Smooth muscle cell of the brain vasculature (primary cell): ENCODE measurements at regions not wholly inside any gene's neighbourhood (a gene's known extent, or its start where the extent isn't known, plus 50 kb on each side); places are given as distances from the start of the nearest gene placed in this dataset.

ENCODE experiments used
- DNase-seq: peaks from one replicate; pipeline ENCODE4 v3.0.0-alpha.2; 2012; ENCODE audit warnings: low read depth, low spot score

- DNase-seq: no peak
These were observed 52.8 kb upstream of the MEIS1 start for GRCh38 chr2:66382091-66382490.

DNA sequence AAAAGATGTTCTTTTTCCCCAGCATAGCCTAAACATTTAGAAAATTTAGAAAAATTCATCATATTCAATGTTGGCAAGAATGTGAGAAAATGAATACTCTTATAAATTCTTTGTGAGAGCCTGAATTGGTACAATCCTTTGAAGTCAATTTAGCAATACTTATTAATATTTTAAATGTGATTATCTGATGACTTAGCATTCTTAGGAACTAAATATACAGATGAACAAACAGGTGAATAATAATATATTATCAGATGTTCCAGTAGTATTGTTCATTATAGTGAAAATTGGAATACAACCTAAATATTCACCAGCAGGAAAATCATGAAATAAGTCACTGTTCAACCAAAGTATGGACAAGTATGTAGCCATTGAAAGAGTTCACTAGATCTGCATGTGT, 55.5 kb upstream of the MEIS1 start:
- DNase-seq: no peak

DNA sequence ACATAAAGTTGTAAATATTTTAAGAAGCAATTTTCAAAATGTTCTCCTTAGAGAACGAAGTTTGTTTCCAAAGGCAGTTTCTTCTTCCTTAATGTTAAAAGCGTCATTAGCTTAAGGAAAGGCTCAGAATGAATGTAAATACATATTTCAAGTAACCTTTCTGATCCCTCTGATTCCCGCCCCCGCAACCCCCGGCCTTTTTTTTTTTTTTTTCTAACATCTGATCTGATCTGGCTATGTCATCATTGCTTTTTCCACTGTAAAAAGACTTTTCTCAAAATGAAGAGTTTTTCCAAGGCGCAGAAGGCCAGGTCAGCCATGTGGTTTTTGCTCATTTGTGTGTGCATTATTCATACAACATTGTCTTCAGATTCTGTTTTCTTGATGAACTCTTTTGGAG, 57.1 kb upstream of the MEIS1 start:
- DNase-seq: no peak

DNA sequence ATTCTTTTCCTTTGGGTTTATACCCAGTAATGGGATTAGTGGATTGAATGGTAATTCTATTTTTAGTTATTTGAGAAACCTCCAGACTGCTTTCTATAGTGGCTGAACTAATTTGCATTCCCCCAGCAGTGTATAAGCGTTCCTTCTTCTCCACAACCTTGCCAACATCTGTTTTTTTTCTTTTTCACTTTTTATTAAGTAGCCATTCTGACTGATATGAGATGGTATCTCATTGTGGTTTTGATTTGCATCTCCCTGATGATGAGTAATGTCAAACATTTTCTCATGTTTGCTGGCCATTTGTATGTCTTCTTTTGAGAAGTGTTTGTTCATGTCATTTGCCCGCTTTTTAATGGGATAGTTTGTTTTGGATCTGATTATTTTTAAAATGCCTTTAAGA, 64.1 kb upstream of the MEIS1 start:
- DNase-seq: no peak

DNA sequence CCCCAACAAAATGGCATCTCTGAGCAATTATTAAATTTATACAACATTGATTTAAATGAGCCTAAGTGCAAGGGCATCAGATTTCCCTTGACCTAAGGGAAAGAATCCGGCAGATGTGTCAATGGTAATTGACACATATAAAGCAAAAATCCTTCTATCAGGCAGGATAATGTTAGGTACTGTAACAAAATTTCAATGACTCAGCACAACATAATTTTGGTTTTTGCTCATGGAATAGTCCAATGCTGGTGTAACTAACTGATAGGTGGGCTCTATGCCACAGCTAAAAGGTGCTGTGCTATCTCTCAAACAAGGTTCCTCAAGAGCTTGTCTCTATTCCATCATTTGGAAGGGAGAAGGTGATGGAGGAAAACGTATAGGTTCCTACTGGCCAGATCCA, 68.3 kb upstream of the MEIS1 start:
- no peak for DNase-seq

- DNase-seq: no peak
These were observed 70.2 kb upstream of the MEIS1 start for GRCh38 chr2:66364495-66365333.

GRCh38 chr2:66362701-66363100, 72.2 kb upstream of the MEIS1 start:
- DNase-seq: no peak

DNA sequence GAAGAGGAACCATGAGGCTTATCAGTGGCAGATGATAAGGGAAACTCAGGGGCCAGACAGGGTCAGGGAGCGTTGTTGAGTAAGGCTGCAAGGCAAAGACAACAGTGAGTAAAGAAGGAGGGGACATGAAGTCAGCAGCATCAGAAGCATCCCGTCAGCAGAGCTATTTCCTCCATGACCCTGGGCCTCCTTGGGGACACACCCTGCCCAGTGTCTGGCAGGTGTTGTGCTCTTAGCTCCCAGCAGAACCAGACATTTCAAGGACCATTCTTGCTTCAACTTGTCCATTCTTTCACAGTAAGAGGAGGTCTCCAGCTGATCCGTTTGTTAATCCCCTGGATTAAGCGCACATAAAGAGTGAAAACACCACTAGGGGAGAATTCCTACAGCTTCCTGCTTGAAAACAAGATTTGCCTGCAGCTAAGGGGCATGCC, 88.7 kb upstream of the MEIS1 start:
- DNase-seq: no peak

DNA sequence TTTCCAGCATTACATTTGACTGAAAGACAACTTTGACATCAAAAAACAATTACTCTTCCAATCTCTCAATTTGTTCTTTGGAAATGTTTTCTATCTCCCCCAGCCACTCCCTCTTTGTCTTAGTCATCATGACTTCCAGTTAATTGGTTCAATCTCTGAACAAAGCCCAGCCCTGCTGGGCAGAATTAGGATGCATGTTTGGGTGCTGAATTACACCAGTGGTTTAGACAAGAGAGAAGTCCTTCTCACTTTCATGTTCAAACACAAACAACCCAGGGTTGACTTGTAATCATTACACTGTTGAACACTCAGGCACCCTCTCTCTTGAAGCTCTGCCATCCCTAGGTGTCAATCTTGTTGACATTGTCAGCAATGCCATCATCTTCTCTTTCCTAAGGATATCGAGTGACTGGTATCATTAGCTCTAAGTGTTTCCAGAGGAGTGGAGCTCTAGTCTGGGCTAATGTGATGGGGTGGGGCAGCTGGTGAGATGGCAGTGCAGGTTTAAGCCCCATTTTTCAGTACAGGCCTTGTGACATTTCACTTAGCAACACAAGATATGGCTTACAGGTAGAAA, 90.8 kb upstream of the MEIS1 start:
- no peak for DNase-seq

GRCh38 chr2:66343259-66343658, 91.7 kb upstream of the MEIS1 start:
- DNase-seq: no peak

GRCh38 chr2:66340521-66340920, 94.4 kb upstream of the MEIS1 start:
- DNase-seq: no peak

DNA sequence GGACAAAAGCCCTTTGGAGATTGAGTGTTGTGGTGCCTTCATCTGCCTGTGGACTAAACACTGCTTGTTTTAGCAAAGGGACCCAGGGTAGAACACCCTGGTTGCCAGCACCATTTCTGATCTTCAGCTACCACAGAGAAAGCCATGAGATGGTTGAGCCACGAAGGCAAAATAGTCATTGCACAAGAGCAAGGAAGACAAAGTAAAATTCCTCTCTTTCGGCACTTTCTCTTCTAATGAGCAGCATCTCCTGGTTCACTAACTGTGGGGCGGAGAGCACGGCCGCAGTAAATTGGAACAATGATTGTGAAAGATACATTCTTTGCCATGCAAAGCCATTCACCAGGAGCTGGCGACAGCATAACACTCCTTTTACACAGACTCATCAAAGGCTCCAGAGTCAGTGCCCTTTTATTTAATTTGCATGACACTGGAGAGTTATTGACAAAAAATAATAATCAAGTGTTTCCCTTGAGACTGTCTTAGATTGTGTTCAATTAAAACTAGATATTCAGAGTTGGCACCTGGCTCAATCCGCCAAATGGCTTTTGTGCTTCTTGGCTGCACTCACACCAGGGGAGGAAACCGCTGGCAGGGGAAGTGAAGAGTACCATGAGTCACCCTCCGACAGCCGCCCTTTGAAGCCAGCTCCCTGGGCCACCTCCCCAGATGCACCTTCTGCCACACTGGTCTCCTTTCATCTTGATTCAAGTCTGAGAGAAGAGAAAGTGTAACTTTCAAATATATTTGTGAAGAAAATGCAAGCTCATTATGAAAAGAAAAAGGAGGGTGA, 100.5 kb upstream of the MEIS1 start:
- DNase-seq: no peak

- no peak for DNase-seq
These were observed 103.7 kb upstream of the MEIS1 start for GRCh38 chr2:66331176-66331575.

GRCh38 chr2:66329081-66329605, 105.8 kb upstream of the MEIS1 start:
- no peak for DNase-seq

GRCh38 chr2:66327066-66327740, 107.7 kb upstream of the MEIS1 start:
- no peak for DNase-seq

GRCh38 chr2:66324909-66325528, 109.9 kb upstream of the MEIS1 start:
- DNase-seq: no peak

GRCh38 chr2:66324356-66324755, 110.6 kb upstream of the MEIS1 start:
- DNase-seq: no peak

DNA sequence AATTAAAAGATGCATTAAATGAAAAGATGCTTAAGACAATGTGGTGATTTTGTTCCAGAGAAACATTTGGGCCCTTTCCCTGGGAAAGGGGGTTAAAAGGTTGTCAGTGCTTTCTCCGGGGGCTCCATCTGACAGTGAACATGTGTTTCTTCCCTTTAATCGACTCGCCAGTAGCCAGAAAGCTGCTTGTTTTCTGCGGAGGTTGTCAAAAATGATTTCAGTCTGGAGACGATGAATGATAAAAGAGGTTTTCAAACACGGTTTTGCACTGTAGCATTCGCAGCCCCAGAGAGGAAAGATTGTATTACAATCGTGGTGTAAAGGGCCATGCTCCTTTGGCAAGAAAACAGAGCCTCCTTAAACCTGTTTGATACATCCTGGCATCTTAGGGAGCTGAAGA, 111.5 kb upstream of the MEIS1 start:
- DNase-seq: no peak

GRCh38 chr2:66322506-66323260, 112.2 kb upstream of the MEIS1 start:
- DNase-seq: no peak

DNA sequence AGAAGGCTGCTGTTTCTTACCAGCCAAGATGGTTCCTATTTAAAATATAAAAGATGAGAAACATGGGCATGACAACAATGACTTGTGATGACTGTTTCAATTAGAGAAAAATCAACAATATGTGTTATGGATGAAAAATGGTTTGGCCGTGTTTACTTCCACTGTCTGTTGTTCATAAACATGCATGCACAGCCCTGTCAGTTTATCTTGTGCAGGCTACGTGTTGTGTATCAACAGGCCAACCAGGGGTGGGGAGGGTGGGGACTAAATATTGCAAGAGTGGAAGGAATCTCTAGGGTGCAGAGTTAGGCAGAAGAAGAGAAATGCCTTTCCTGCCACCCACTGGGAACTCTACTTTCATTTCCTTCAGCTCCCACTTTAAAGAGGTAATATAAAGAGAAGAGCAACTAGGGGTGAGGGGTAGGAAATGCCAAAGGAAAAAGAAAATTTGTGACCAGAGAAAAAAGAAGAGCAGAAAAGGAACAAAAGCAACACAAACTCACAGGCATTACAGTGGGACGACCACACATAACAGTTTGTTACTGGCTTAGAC, 116.8 kb upstream of the MEIS1 start:
- DNase-seq: no peak
